Activated naive CD8-positive, alpha-beta T cell (primary cell): ENCODE measurements at regions not wholly inside any gene's neighbourhood (a gene's known extent, or its start where the extent isn't known, plus 50 kb on each side); places are given as distances from the start of the nearest gene placed in this dataset.

ENCODE experiments used
- H3K27ac Mint-ChIP-seq: one replicate; pipeline ENCODE4 v1.8.0; 2021; ENCODE audit warnings: mixed read lengths
- H3K27me3 Mint-ChIP-seq: one replicate; pipeline ENCODE4 v1.8.0; 2021; ENCODE audit warnings: mixed read lengths
- H3K36me3 Mint-ChIP-seq: one replicate; pipeline ENCODE4 v1.8.0; 2021; ENCODE audit warnings: mixed read lengths
- H3K4me1 Mint-ChIP-seq: one replicate; pipeline ENCODE4 v1.8.0; 2021; ENCODE audit warnings: low read depth, mixed read lengths
- H3K4me3 Mint-ChIP-seq: one replicate; pipeline ENCODE4 v1.8.0; 2021; ENCODE audit warnings: mild to moderate bottlenecking, mixed read lengths
- H3K9me3 Mint-ChIP-seq: one replicate; pipeline ENCODE4 v1.8.0; 2021; ENCODE audit warnings: low read depth, mixed read lengths

DNA sequence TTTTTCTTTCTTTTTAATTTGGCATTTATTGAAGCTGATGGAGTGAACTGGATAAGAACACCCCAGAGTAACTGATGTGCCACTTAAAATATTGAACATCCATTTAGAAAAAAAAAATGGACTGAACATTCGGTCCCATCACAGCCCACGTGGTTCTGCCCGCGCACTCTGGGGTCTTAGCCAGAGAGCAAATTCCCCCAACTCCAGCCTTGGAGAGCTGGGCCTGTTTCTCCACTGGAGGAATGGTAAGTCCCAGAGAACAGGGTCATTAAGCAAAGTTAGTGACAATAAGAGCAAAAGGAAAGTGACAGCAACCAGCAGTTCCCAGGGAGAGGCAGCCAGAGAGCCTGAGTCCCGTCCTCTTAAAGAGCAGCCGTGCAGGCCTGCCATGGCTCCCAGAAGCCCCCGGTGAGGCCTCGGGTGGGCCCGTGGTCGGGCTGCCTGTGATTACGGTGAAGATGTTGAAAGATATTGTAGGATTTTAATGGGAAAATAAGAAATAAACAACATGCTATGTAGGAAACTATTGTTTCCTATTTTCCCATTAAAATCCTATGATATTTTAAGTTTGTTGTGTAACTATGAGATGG, 487.9 kb upstream of the MKI67 start:
- no peaks in the 10 kb centered on the region for H3K9me3 Mint-ChIP-seq
- H3K27ac Mint-ChIP-seq, result no peak overlapping the region
- no peaks in the 10 kb centered on the region for H3K4me1 Mint-ChIP-seq
- H3K27me3 Mint-ChIP-seq, result no peaks in the 10 kb centered on the region
- H3K36me3 Mint-ChIP-seq, result no peaks in the 10 kb centered on the region
- no peak overlapping the region for H3K4me3 Mint-ChIP-seq

DNA sequence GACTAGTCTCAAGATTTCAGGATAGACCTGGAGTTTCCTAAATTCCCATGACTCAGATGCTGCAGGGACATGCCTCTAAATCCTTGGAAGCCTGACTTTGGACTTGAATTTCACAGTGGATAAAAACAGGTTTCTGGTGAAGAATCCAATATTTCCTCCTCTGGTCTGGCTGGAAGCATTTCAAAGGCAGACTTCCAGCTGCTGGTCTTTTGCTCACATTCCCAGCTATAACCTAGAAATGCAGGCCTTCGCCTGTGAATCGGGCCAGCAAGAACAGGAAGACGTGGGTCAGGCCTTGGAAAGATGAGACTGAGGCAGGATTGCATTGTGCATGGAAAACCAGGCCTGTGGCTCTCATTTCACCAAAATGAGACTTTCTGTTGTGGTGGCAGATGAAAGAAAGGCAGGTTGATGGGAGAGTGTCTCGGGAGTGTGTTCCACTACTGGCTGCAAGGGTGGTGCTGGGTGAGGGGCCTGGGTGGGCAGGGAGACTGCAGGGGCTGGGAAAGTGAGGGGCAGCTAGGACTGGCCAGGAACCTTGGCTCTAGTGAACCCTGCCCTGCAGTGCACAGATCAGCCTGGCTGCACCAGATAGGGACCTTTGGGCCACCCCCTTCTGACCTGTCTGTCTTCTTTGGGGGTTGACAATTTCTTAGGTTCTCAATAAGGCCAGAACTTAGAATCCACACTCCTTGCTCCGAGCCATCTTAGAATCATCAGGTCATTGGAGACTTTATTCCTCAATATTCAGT, 488.8 kb upstream of the MKI67 start:
- Mint-ChIP-seq H3K36me3 (no peaks in the 10 kb centered on the region), H3K27me3 (no peaks in the 10 kb centered on the region), H3K4me3 (no peak overlapping the region), H3K4me1 (no peaks in the 10 kb centered on the region), H3K27ac (no peak overlapping the region), H3K9me3 (no peaks in the 10 kb centered on the region)

DNA sequence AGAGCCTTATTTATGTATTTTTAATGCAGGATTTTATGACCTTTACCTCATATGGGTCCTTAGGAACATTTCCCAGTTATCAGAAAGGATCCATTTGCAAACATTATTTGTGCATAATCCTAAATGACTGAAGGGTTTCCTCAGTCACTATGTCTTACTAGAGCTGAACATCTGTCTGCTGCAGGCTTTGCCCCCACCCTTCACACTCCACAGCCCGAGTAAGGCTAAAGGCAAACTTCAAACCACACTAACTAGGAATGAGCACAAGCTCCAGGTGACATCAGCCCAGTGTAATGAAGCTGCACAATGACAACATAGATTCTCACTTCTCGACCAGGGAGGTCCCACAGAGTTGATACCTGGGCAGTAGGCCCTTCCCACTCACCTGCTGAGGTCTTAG, 491.3 kb upstream of the MKI67 start:
- Mint-ChIP-seq H3K9me3 (no peaks in the 10 kb centered on the region), H3K27ac (no peak overlapping the region), H3K27me3 (no peaks in the 10 kb centered on the region), H3K4me1 (no peaks in the 10 kb centered on the region), H3K4me3 (no peak overlapping the region), H3K36me3 (no peaks in the 10 kb centered on the region)

DNA sequence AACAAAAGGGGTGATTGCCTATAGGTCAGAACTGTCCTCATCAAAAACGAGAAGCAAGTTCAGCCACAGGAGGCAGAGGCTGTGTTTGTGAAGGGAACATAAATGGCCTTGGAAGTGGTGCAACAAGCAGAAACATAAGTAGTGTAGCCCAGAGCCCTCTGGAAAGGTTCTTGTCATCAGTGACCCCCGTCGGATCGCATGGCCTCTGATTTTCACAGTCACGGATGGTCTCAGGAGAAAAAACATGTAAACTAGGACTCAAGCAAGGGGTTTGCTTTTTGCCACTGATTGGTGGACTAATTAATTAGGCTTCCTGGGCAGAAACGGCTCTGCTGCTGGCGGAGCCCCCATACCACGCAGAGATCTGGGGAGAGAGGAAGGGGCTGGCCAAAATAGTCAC, 496.5 kb upstream of the MKI67 start:
- Mint-ChIP-seq H3K27me3 (no peaks in the 10 kb centered on the region), H3K27ac (no peak overlapping the region), H3K4me1 (no peaks in the 10 kb centered on the region), H3K9me3 (no peaks in the 10 kb centered on the region), H3K4me3 (no peak overlapping the region), H3K36me3 (no peaks in the 10 kb centered on the region)

DNA sequence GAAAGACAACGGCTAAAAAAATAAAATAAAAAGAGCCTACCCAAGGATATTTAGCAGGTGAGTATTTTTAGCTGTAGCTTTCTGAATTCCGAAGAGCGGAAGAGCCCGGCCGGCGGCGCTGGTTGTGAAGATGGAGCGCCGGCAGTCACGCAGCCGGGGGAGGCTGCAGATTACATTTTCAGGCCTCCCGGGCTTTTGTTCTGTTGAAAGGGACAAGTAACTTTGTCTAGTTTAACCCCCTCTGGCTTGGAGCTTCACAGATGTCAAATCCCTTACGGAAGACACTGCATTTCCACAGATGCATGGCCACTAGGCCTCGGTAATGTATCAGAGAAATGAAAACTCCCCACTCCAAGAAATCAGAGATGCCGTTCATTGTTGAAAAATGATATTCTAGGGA, 497.6 kb upstream of the MKI67 start:
- no peaks in the 10 kb centered on the region for H3K9me3 Mint-ChIP-seq
- H3K27me3 Mint-ChIP-seq, result no peaks in the 10 kb centered on the region
- H3K4me1 Mint-ChIP-seq, result no peaks in the 10 kb centered on the region
- H3K4me3 Mint-ChIP-seq, result no peak overlapping the region
- H3K27ac Mint-ChIP-seq, result no peak overlapping the region
- no peaks in the 10 kb centered on the region for H3K36me3 Mint-ChIP-seq

DNA sequence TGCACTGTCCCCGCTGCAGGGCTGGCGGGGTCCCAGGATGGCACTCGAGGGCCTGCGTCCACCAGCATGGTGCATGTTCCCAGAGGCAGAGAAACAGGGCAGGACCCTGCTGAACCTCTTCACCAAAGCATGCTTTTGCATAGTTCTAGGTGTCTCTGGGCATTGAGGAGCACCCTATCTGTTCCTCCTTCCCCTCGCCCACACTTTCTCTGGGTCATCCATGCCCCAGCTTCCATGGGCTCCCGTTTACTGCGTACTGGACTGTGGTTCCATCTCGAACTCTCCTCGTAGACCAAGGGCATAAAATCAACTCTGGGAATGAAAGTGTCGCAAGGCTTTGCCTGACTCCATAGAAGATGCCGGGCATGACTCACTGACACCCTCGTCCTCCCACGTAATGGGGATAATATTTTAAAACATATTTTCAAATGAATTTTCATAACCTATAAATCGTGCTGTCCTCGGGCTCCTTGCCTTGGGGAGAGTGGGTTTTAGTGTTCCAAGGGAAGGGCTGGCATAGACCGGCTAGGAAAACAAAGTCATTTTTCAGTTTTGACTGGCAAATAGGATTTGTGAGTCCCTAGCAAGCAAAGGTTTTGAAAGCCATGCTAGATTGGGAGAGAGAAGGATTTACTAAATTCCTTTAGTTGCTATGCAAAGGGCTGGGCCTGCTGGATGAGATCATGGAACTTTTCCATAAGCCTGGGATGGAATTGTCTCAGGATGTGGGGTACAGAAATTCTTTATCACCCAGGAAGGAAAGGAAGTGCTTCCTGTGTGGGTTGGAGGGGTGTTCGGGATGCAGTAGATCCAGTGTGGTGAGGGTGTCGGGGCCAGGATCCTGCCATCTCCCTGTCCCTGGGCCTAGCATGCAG, 498.7 kb upstream of the MKI67 start:
- Mint-ChIP-seq H3K27ac (no peak overlapping the region), H3K4me1 (no peaks in the 10 kb centered on the region), H3K4me3 (no peak overlapping the region), H3K9me3 (no peaks in the 10 kb centered on the region), H3K36me3 (no peaks in the 10 kb centered on the region), H3K27me3 (no peaks in the 10 kb centered on the region)

DNA sequence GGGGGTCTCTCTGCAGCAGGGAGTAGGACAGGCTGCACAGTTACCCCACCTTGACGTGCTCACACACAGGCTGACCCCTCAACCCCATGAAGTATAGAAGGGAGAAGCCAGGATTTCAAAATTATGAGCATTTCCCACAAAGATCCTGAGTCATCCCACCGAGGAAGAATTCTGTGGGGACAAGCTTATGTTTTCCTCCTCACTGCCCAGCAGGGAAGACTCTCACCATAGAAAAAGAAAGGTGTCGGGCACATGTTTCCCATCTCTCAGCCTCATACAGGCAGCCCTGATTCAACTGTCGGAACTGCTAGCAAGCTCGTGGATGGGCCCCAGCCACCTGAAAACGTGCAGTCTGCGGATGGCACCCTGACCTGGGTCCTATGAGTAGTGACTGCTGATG, 499.7 kb upstream of the MKI67 start:
- Mint-ChIP-seq H3K4me1 (no peaks in the 10 kb centered on the region), H3K9me3 (no peaks in the 10 kb centered on the region), H3K4me3 (no peak overlapping the region), H3K27ac (no peak overlapping the region), H3K36me3 (no peaks in the 10 kb centered on the region), H3K27me3 (no peaks in the 10 kb centered on the region)

DNA sequence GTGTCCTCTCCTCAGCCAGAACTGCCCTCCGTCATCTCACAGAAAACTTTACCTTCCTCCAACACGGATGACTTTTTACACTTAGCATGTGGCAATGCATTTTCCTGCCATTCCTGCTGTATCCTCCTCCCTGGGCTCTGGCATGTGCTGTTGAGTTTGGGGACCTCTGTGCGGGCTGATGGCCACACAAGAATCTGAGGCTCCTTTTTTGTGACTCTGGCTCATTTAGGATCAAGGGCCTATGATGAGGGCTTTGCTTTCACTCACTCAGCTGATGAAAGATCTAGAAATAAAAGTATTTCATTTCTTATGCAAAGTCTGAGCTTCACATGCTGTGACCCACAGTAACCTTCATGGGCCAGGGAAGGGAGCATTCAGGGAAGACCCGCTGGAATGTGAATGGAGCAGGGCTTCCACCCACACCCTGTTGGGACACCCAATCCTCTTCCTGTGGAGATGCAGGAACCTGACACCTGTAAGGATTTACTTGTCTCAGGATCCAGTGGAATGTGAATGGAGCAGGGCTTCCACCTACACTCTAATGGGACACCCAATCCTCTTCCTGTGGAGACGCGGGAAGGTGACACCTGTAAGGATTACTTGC, 500.3 kb upstream of the MKI67 start:
- H3K9me3 Mint-ChIP-seq, result no peaks in the 10 kb centered on the region

DNA sequence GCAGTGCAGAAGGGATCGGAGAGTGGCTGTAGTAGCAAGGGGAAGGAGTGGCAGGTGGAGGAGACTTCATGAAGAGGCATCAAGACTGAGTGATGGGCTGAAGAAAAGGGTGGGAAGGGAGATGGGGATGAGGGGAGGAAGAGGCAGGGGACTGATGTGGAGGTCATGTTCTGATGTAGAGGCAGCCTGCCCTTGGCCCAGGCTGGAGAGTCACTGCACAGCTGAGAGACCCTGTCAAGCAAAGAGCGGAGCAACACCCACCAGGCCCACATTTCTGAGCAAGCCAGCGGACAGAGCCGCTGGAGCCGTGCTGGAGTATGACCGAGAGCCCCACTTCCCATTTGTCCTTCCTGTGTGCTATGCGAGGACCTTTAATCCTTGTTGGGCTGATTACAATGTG, 501.6 kb upstream of the MKI67 start:
- Mint-ChIP-seq H3K4me3 (no peak overlapping the region), H3K36me3 (no peaks in the 10 kb centered on the region), H3K4me1 (no peaks in the 10 kb centered on the region), H3K27me3 (peaks cover 3% of the 10 kb centered on the region), H3K27ac (no peak overlapping the region), H3K9me3 (no peaks in the 10 kb centered on the region)

More for the DNA sequence above, 500.3 kb upstream of the MKI67 start:
- H3K27ac Mint-ChIP-seq, result no peak overlapping the region
- no peaks in the 10 kb centered on the region for H3K4me1 Mint-ChIP-seq
- no peak overlapping the region for H3K4me3 Mint-ChIP-seq
- no peaks in the 10 kb centered on the region for H3K27me3 Mint-ChIP-seq
- no peaks in the 10 kb centered on the region for H3K36me3 Mint-ChIP-seq

DNA sequence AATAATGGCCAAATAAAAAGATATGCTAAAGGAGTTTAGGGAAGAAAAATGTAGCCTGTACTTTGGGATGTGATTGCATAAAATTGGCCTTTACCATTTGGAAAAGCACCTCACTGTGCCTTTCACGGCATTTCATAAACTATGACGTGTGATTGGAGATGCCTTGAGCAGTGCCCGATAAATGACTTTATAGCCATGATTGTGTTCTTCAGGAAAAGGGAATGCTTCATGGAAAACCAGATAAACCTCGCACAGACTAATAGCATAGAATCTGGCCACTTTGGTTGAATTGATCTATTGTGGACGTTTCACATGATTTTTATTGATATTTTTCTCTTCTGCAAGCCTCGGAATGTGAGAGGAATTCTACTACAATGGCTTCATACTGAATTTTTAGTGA, 502.0 kb upstream of the MKI67 start:
- Mint-ChIP-seq H3K4me3 (no peak overlapping the region), H3K9me3 (no peaks in the 10 kb centered on the region), H3K4me1 (no peaks in the 10 kb centered on the region), H3K27me3 (peaks cover 6% of the 10 kb centered on the region), H3K36me3 (no peaks in the 10 kb centered on the region), H3K27ac (no peak overlapping the region)

DNA sequence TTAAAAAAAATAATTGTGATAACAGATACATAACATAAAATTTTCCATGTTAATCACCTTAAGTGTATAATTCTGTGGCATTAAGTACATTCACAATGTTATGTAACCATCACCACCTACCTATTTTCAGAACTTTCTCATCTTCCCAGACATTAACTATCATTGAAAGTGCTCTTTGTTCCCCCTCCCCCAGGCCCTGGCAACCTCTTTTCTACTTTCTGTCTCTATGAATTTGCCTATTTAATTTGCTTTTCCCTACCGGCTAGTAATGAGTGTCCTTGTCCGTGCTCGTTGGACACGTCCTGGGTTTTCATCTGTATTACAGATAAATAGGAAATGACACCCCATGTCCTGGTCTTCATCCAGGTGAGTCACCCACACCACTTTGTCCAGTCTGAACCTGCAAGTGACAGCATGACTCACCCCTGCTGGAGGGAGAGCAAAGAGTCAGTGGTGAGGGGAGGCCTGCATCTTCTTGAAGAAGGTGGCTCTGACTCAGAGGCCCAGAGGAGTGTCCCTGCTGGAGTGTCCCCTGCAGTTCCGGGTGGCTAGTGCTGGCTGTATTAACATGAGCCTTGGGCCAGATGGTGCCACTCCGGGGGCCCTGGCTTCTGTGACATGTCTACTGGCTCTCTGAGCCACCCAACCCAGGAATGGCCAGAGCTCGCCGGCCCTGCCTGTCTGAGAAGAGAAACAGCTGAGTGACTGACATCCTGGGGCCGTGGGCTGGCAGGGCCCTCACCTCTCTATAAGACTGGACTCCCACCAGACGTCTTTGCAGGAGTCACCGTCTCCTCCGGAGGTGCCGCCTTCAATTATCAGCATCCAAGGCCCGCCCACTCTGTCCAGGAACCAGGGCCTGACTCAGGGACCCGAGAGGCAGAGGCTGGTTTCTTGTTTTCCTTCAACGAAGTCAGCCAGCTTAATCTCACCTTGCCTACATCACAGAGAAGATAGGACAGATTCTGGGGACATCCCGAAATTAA, 503.2 kb upstream of the MKI67 start:
- Mint-ChIP-seq H3K27me3 (peaks cover 9% of the 10 kb centered on the region), H3K9me3 (no peaks in the 10 kb centered on the region), H3K36me3 (no peaks in the 10 kb centered on the region), H3K4me3 (no peak overlapping the region), H3K27ac (no peak overlapping the region), H3K4me1 (no peaks in the 10 kb centered on the region)

DNA sequence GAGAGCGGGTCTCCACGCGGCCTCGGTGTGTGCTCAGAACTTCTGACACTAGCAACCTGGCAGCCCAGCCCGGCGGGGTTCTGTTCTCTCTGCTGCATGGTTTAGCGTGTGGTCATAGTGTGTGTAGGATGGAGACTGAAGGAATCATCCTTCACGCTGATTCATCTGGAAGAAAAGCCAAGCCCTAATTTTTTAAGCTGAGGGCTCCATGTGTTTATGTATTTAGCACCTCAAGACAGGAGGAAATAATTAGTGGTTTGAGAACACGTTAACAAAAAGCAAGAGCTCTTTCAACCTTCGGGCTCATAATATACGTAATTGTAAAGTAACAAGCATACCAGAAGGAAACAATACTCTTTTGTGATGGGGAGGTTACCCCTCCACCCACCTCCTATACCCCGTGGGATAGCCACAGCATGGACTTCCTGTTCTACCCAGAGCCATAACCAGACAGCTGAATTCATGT, 504.6 kb upstream of the MKI67 start:
- Mint-ChIP-seq H3K9me3 (no peaks in the 10 kb centered on the region), H3K27ac (no peak overlapping the region), H3K4me3 (no peak overlapping the region), H3K27me3 (peaks cover 10% of the 10 kb centered on the region), H3K36me3 (no peaks in the 10 kb centered on the region), H3K4me1 (no peaks in the 10 kb centered on the region)

DNA sequence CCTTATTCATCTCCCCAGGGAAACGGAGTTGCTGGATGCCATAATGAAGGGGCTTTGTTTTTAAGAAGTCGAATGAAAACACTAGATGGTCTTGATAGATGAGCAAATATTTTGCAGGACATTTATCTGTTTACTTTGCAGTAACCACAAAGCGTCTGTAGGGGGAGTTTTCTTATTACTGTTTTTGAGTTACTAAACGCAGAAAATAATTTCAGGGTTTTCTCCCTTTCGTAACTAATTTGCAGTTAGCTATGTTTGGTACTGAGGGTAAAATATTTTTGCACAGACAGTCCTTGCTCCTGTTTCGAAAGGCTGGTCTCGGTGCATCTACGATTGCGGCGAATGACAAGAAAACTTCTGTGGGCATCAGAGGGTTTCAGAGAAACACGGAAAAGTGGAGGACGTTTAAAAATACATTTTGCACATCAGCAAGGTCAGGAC, 505.6 kb upstream of the MKI67 start:
- H3K36me3 Mint-ChIP-seq, result no peaks in the 10 kb centered on the region
- no peak overlapping the region for H3K27ac Mint-ChIP-seq
- no peaks in the 10 kb centered on the region for H3K9me3 Mint-ChIP-seq

DNA sequence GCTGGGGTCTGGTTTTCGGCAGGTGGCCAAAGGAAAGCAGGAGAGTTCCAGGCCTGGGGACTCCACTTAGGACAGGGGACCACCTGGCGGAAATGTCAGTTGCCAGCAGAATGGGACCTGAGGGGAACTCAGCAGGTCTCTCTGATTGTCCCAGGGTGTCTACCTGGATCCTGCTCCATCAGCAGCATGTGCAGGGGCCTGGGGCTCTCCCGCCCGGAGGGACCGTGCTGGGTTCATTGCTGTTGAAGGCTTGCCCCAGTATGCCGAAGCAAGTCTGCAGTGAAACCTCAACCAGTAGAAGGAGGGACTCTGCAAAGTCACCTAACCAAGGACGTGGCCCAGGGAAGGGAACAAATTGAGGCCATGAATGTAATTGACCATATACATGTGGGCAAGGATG, 506.5 kb upstream of the MKI67 start:
- Mint-ChIP-seq H3K4me3 (no peak overlapping the region), H3K9me3 (no peaks in the 10 kb centered on the region), H3K36me3 (no peaks in the 10 kb centered on the region), H3K27me3 (peaks cover 10% of the 10 kb centered on the region), H3K4me1 (no peaks in the 10 kb centered on the region), H3K27ac (no peak overlapping the region)

More for the DNA sequence above, 505.6 kb upstream of the MKI67 start:
- no peaks in the 10 kb centered on the region for H3K4me1 Mint-ChIP-seq
- H3K27me3 Mint-ChIP-seq, result peaks cover 10% of the 10 kb centered on the region
- no peak overlapping the region for H3K4me3 Mint-ChIP-seq
